ENCODE measurements at regions not wholly inside any gene's neighbourhood (a gene's known extent, or its start where the extent isn't known, plus 50 kb on each side); places are given as distances from the start of the nearest gene placed in this dataset.

GRCh38 chr7:41058986-41059741 is 643.7 kb downstream of the INHBA start:
- H3K27ac ChIP-seq = no peak overlapping the region
- no peak for TF ChIP-seq CTCF (conservative IDR thresholded peaks at IDR 0.05)

DNA sequence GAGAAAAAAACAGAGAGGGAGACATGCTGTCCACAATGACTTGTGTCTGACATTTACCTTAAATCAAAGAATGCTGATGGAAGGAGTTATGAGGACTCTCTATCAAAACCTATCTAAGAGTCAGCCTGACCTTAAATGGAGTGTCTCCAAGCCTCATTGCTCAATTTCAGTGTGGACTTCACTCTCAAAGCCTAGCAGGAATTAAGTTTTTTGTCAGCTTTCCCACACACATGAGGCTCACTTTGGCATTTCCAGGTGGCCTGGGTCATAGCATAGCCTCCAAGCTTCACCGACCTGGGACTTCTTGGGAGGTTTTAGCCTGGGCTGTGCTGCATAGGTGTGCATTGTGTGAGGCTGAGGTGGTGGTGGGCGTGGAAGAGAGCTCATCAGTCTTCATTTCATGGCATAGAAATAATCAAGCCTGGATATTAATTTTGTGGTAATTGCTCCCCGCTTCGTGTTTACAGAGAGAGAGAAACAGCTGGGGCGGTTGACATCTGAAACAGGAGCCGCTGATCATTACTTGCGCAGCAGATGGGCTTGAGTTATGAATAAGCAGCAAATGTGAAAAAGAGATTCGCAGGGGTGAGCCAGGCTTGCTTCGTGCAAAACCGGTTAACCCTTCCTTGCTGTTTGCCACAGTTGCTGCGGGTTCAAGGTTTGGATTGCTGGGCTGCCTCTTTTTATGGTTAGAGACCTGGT is 647.8 kb downstream of the INHBA start:
- TF ChIP-seq CTCF (conservative IDR thresholded peaks at IDR 0.05) = no peak
- H3K27ac ChIP-seq = no peak overlapping the region

GRCh38 chr7:41053820-41054219 is 649.1 kb downstream of the INHBA start:
- no peak for TF ChIP-seq CTCF (conservative IDR thresholded peaks at IDR 0.05)
- no peak overlapping the region for H3K27ac ChIP-seq

DNA sequence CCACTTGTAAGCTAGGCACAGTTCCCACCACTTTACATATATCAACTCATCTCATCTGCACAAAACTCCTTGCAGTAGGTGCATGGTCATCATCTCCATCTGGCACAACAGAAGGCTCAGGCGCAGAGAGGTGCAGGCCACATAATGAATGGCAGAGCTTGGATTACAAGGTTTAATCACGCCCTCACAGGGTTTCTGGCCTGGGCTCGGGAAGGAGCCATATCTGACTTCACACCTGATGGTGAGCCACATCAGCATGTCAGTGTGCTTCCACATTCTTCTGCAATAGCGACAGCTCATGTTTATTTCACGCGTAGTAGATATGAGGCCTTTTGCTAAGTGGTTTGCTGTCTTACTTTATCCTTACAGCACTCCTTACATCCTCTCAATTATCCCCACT is 650.2 kb downstream of the INHBA start:
- H3K27ac ChIP-seq = no peak overlapping the region
- TF ChIP-seq CTCF (conservative IDR thresholded peaks at IDR 0.05) = no peak

GRCh38 chr7:41052201-41052600 is 650.7 kb downstream of the INHBA start:
- no peak for TF ChIP-seq CTCF (conservative IDR thresholded peaks at IDR 0.05)
- H3K27ac ChIP-seq = no peak overlapping the region

DNA sequence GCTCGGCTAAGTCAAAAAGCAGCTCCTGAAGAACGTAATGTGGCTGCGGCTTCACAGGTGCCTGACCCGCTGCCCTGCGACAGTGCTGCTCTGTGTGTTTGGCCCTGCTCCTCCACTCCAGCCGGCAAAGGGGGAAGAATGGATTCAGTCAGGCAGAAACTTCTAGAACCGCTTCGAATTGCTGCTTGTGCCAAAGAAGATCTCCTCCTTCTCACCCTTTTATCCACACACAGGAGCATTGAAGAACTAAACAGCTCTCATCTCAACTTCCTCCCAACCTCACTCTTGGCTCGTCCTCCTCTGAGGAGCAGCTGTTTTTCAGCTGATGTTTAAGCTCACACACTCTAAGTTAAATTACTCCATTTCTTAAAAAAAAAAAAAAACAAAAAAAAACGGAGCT is 651.4 kb downstream of the INHBA start:
- H3K27ac ChIP-seq = no peak overlapping the region
- no peak for TF ChIP-seq CTCF (conservative IDR thresholded peaks at IDR 0.05)

- TF ChIP-seq CTCF (conservative IDR thresholded peaks at IDR 0.05) = no peak
- no peak overlapping the region for H3K27ac ChIP-seq
Observed at GRCh38 chr7:41051062-41051461, 651.8 kb downstream of the INHBA start.
